Fibroblast of the aortic adventitia (primary cell): ENCODE measurements at regions not wholly inside any gene's neighbourhood (a gene's known extent, or its start where the extent isn't known, plus 50 kb on each side); places are given as distances from the start of the nearest gene placed in this dataset.
"Not testable (repeated sequence)": the region's sequence is repeated elsewhere in the genome, so short reads cannot be mapped to it uniquely, and the experiment has no call there.

ENCODE experiments used
- DNase-seq: peaks from one replicate; pipeline ENCODE4 v3.0.0-alpha.2; 2010; ENCODE audit warnings: low read depth
- H3K4me3 ChIP-seq: 2 replicates; pipeline ENCODE4 v1.5.1; 2011; ENCODE audit warnings: low read depth, mild to moderate bottlenecking, control low read depth, low read length, moderate library complexity
- TF ChIP-seq, protein P1 (sequence below): IDR thresholded peaks from 2 replicates; pipeline ENCODE4 v1.5.1; 2011; ENCODE audit warnings: mild to moderate bottlenecking, low read length, control low read depth, inconsistent platforms; ENCODE audit not compliant: insufficient read depth

DNA sequence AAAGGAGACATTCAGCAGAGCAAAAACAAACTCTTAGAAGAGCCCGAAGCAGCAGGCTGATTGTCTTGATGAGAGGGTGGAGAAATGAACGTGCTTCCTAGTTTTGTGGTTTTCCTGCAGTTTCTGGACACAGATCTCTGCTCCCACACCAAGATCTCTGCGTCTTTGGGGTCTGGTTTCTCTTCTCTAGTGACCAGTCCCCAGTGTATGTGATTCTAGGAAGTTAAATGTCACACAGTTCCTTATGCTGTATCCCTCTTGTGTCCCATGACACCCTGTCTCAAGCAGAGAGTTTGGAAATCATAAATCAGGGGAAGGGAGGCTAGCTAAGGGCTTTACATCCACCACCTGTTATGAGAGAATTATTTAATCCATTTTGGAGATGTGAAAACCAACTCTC lies 55.4 kb upstream of the KLF14 start:
- TF ChIP-seq, protein P1, sequence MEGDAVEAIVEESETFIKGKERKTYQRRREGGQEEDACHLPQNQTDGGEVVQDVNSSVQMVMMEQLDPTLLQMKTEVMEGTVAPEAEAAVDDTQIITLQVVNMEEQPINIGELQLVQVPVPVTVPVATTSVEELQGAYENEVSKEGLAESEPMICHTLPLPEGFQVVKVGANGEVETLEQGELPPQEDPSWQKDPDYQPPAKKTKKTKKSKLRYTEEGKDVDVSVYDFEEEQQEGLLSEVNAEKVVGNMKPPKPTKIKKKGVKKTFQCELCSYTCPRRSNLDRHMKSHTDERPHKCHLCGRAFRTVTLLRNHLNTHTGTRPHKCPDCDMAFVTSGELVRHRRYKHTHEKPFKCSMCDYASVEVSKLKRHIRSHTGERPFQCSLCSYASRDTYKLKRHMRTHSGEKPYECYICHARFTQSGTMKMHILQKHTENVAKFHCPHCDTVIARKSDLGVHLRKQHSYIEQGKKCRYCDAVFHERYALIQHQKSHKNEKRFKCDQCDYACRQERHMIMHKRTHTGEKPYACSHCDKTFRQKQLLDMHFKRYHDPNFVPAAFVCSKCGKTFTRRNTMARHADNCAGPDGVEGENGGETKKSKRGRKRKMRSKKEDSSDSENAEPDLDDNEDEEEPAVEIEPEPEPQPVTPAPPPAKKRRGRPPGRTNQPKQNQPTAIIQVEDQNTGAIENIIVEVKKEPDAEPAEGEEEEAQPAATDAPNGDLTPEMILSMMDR = no peak
- H3K4me3 ChIP-seq = no peak overlapping the region

DNA sequence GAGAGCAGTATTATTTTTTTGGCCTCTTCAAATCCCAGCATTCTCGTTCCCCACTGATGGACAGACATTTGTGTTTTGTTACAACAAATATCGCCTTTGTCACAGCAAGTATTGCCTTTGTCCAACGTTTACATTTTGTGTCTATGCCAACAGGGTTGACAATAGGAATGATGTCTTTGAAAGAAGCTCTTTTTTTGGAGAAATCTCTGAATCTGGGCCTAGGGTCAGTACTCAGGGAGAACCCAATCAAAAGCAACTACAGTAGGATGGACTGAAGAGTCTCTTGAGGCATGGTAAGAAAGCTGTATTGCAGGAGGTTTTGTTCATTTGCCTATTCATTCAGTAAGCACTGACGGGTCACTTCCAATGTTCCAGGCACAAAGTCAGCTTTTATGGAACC lies 57.7 kb upstream of the KLF14 start:
- TF ChIP-seq, protein P1 = no peak
- DNase-seq = no peak
- no peak overlapping the region for H3K4me3 ChIP-seq

More for the DNA sequence above, 55.4 kb upstream of the KLF14 start:
- no peak for DNase-seq

DNA sequence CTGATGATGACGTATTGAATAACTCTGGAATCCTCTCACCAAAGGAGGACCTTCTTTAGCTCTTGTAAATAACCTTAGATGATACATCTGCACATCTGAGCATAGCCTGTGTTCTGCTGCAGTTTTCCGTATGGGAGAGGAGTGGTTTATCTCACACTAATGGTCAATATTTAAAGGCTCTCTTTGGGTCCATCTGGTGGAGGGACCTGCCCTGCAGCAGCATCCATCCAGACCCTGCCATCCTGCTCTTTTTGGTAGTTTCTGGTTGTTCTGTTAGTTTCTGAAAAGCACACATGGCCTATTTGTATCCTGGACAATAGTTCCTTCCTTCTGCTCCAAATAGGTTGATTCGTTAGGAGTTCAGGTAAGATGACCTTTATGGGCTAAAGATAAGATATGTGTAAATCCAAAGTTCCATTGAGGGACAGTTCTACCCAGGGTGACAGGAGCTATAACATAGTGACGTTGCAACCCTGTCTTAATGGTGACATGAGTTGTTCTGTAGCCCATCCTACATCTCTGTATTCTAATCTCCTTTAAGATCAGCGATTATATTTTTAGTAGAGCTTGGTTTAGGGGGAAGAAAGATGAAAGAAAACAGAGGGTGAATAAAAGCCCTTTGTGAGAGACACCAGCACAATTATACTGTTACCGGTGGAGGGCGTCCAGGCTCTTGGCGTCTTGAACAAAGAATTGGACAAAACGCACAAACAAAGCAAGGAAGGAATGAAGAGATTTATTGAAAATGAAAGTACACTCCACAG lies 60.0 kb upstream of the KLF14 start:
- peak; percentile 45 for DNase-seq
- H3K4me3 ChIP-seq = no peak overlapping the region
- TF ChIP-seq, protein P1 = peak; percentile 14

DNA sequence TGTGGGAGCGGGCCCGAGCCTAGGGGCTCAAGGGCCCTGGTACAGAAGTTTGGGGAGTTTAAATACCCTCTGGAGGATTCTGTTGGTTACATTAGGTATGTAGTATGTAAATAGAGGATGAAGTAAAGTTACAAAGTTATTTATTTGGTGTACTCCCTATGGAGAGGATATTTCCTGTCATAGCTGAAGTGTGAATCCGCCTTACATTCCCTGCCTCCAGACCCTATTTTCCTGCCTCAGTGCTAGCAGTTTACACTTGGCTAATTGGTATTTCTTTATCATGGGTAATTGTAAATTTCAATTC lies 60.6 kb upstream of the KLF14 start:
- DNase-seq = no peak

DNA sequence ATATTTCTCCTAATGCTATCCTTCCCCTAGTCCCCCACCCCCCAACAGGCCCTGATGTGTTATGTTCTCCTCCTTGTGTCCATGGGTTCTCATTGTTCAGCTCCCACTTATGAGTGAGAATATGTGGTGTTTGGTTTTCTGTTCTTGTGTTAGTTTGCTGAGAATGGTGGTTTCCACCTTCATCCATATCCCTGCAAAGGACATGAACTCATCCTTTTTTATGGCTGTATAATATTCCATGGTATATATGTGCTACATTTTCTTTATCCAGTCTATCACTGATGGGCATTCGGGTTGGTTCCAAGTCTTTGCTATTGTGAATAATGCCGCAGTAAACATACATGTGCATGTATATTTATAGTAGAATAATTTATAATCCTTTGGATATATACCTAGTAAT lies 62.4 kb upstream of the KLF14 start:
- DNase-seq, H3K4me3 ChIP-seq: not testable (repeated sequence)

More for the DNA sequence above, 60.6 kb upstream of the KLF14 start:
- H3K4me3 ChIP-seq = no peak overlapping the region
- TF ChIP-seq, protein P1 = no peak

DNA sequence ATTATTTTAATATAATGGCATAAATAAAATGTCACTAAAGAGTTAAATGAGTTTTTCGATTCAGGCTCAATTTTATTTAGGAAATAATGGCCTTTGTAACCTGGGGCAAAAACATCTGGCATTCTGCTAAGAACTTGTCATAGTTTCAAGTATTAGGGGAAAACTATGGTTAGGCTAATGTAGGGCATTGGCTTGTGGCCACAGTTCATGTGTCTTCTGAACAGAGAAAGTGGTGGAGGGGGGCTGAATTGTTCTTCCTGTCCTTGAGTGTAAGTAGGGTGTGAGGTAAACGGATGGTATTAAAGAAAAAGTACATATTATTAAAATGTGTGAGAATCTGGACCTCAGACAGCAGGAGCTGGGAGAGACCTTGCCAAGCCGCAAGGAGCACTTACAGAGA lies 69.1 kb upstream of the KLF14 start:
- no peak for DNase-seq
- TF ChIP-seq, protein P1 = no peak
- no peak overlapping the region for H3K4me3 ChIP-seq

DNA sequence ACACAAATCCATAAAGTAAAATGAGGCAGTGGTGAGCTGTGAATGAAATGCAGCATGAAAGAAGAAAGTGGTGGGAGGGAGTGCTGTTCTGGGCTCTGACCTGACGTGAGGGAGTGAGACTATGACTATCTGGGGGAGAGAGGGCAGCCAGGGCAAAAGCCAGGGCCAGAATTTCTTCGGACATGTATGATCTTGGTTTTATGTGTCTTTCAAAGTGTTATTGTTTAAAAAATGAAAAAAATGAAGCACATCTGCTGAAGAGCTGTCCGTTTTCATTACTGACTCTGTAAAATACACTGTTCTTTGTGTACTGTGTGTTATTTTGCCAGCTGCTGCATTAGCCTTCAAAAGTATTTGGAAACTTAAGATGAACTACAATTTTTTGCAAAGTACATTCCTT lies 70.2 kb upstream of the KLF14 start:
- H3K4me3 ChIP-seq = no peak overlapping the region
- TF ChIP-seq, protein P1 = no peak
- DNase-seq = no peak

DNA sequence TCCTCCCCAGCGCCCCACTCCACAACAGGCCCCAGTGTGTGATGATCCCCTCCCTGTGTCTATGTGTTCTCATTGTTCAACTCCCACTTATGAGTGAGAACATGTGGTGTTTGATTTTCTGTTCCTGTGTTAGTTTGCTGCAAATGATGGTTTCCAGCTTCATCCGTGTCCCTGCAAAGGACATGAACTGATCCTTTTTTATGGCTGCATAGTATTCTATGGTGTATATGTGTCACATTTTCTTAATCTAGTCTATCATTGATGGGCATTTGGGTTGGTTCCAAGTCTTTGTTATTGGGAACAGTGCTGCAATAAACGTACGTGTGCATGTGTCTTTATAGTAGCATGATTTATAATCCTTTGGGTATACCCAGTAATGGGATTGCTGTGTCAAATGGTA lies 78.8 kb upstream of the KLF14 start:
- not testable (repeated sequence) for DNase-seq, H3K4me3 ChIP-seq
